ENCODE measurements at regions not wholly inside any gene's neighbourhood (a gene's known extent, or its start where the extent isn't known, plus 50 kb on each side); places are given as distances from the start of the nearest gene placed in this dataset.

DNA sequence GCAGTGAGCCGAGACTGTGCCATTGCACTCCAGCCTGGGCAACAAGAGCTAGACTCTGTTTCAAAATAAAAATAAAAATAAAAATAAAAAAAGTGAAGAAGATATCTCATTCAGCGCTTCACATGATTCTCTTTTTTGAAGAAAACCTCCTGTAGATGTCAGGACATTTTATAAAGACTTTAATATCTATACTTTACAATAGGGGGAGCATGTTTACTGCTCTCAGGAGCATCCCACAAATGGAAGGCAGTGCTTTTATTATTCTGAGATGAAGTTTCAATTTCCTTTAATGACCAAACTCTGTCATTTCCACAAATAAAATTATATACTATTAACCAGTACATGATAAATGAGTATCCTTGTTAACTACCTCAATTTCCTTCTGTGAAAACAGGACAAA, 118.7 kb upstream of the MYOCD start (continued):
- TF ChIP-seq, protein P1, sequence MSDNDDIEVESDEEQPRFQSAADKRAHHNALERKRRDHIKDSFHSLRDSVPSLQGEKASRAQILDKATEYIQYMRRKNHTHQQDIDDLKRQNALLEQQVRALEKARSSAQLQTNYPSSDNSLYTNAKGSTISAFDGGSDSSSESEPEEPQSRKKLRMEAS (CRISPR knock-in tag; IDR thresholded peaks at IDR 0.05): no peak
- no peak for TF ChIP-seq JAZF1 (CRISPR knock-in tag; IDR thresholded peaks at IDR 0.05)

DNA sequence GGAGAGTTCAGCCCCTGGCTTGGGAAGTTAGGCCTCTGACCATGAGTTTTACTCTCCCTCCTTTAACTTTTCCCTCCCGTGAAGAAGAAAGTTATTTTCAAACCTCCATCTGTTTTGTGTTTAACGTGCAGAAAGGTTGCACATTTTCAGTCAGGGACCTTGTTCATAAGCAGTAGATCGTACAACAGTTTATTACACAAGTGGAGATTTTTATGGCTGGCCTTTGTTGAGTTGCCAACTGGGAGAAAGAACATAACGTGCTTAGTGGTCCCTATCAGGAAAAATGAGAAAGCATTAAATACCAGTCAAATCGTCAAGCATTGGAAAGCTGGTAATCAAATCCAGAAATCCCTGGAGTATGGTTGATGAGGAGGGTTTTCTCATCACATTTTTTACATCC, 117.9 kb upstream of the MYOCD start:
- Mint-ChIP-seq H3K4me1 (no peaks in the 10 kb centered on the region; the same call in 1 of the 2 replicates), H3K27ac (no peak overlapping the region), H3K36me3 (no peaks in the 10 kb centered on the region), H3K4me3 (no peak overlapping the region), H3K9me3 (peaks cover 4% of the 10 kb centered on the region), H3K27me3 (ENCODE audit: low read depth) (no peaks in the 10 kb centered on the region; the same call in 1 of the 2 replicates)
- CTCF ChIA-PET: interaction anchor here (6.3 kb wide), 1 partner anchor 194 kb away, joined by 68 read pairs; no protein-coding TSS in a partner anchor
- TF ChIP-seq ZNF416 (CRISPR knock-in tag; IDR thresholded peaks at IDR 0.05) (no peak), HMGA2 (CRISPR knock-in tag; IDR thresholded peaks at IDR 0.05) (no peak), IRF2 (CRISPR knock-in tag; IDR thresholded peaks at IDR 0.05; ENCODE audit: borderline replicate concordance, low read depth) (no peak)
- POLR2A ChIA-PET: no interaction called here
- DNase-seq (ENCODE audit: low spot score) (no peak), ATAC-seq (no peak)

DNA sequence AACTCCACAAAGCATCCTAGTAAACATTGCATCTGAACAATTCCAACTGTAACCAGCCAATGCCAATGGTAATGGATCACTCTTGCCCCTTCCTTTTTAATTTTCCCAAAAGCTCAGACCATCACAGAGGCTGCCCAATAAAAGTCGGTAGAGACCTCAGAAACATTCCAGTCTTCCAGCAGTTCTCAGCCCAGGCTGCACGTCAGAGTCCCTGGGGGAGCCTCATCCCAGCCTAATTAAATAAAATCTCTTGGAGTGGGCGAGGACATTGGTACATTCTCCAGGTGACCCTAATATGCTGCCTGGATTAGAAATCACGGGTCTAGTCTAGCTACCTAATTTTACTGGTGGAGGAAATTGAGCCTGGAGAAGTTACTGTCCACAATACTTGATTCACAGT, 117.1 kb upstream of the MYOCD start:
- H3K4me3 Mint-ChIP-seq: no peak overlapping the region
- CTCF ChIA-PET: interaction anchor here (1.4 to 6.3 kb wide), 2 partner anchors 117 to 193 kb away, joined by 4 to 68 read pairs; partner anchors contain the start of gene MYOCD

DNA sequence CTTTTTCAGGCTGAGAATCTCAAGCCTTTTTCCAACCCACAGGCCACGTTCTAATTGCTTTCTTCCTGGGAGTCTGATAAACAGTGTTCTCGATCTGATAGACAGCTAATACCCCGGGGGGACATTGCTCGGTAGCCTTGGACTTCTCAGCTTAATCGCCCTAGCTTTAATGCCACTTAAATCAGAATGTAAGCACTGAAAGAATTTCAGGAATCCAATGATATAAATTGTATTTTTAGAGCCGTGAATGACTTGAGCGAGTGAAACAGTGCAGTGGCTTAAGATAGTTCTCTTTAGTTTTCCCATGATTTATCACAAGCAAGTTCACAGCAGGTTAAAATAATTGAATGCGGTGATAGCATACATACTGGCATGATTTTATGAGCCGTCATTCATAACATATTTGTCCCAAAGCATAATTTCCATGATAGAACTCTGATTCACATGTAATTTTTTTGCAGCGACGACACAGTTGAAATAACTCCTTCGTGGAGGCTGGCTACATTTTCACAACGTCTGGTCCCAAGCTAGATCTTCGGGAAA, 116.1 kb upstream of the MYOCD start:
- TF ChIP-seq, protein P2, sequence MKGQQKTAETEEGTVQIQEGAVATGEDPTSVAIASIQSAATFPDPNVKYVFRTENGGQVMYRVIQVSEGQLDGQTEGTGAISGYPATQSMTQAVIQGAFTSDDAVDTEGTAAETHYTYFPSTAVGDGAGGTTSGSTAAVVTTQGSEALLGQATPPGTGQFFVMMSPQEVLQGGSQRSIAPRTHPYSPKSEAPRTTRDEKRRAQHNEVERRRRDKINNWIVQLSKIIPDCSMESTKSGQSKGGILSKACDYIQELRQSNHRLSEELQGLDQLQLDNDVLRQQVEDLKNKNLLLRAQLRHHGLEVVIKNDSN (CRISPR knock-in tag; IDR thresholded peaks at IDR 0.05): no peak
- TF ChIP-seq NR3C1 (CRISPR knock-in tag; conservative IDR thresholded peaks at IDR 0.05; ENCODE audit: low read depth): no peak
- no peak for TF ChIP-seq ZNF263 (CRISPR knock-in tag; IDR thresholded peaks at IDR 0.05; ENCODE audit: low read depth)
- no peak for TF ChIP-seq CREB1 (CRISPR knock-in tag; IDR thresholded peaks at IDR 0.05)
- TF ChIP-seq, protein P3, sequence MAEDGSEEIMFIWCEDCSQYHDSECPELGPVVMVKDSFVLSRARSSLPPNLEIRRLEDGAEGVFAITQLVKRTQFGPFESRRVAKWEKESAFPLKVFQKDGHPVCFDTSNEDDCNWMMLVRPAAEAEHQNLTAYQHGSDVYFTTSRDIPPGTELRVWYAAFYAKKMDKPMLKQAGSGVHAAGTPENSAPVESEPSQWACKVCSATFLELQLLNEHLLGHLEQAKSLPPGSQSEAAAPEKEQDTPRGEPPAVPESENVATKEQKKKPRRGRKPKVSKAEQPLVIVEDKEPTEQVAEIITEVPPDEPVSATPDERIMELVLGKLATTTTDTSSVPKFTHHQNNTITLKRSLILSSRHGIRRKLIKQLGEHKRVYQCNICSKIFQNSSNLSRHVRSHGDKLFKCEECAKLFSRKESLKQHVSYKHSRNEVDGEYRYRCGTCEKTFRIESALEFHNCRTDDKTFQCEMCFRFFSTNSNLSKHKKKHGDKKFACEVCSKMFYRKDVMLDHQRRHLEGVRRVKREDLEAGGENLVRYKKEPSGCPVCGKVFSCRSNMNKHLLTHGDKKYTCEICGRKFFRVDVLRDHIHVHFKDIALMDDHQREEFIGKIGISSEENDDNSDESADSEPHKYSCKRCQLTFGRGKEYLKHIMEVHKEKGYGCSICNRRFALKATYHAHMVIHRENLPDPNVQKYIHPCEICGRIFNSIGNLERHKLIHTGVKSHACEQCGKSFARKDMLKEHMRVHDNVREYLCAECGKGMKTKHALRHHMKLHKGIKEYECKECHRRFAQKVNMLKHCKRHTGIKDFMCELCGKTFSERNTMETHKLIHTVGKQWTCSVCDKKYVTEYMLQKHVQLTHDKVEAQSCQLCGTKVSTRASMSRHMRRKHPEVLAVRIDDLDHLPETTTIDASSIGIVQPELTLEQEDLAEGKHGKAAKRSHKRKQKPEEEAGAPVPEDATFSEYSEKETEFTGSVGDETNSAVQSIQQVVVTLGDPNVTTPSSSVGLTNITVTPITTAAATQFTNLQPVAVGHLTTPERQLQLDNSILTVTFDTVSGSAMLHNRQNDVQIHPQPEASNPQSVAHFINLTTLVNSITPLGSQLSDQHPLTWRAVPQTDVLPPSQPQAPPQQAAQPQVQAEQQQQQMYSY (CRISPR knock-in tag; IDR thresholded peaks at IDR 0.05): no peak
- TF ChIP-seq CBFB (CRISPR knock-in tag; IDR thresholded peaks at IDR 0.05; ENCODE audit: low read depth): no peak
- TF ChIP-seq, protein P4, sequence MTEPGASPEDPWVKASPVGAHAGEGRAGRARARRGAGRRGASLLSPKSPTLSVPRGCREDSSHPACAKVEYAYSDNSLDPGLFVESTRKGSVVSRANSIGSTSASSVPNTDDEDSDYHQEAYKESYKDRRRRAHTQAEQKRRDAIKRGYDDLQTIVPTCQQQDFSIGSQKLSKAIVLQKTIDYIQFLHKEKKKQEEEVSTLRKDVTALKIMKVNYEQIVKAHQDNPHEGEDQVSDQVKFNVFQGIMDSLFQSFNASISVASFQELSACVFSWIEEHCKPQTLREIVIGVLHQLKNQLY (CRISPR knock-in tag; IDR thresholded peaks at IDR 0.05): no peak
- TF ChIP-seq, protein P5, sequence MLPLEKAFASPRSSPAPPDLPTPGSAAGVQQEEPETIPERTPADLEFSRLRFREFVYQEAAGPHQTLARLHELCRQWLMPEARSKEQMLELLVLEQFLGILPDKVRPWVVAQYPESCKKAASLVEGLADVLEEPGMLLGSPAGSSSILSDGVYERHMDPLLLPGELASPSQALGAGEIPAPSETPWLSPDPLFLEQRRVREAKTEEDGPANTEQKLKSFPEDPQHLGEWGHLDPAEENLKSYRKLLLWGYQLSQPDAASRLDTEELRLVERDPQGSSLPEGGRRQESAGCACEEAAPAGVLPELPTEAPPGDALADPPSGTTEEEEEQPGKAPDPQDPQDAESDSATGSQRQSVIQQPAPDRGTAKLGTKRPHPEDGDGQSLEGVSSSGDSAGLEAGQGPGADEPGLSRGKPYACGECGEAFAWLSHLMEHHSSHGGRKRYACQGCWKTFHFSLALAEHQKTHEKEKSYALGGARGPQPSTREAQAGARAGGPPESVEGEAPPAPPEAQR (CRISPR knock-in tag; IDR thresholded peaks at IDR 0.05): no peak
- no peak for TF ChIP-seq SP1 (CRISPR knock-in tag; conservative IDR thresholded peaks at IDR 0.05)
- no peak for TF ChIP-seq ZNF219 (CRISPR knock-in tag; IDR thresholded peaks at IDR 0.05; ENCODE audit: borderline replicate concordance)
- TF ChIP-seq TEAD1 (CRISPR knock-in tag; IDR thresholded peaks at IDR 0.05): no peak
- TF ChIP-seq, protein P6, sequence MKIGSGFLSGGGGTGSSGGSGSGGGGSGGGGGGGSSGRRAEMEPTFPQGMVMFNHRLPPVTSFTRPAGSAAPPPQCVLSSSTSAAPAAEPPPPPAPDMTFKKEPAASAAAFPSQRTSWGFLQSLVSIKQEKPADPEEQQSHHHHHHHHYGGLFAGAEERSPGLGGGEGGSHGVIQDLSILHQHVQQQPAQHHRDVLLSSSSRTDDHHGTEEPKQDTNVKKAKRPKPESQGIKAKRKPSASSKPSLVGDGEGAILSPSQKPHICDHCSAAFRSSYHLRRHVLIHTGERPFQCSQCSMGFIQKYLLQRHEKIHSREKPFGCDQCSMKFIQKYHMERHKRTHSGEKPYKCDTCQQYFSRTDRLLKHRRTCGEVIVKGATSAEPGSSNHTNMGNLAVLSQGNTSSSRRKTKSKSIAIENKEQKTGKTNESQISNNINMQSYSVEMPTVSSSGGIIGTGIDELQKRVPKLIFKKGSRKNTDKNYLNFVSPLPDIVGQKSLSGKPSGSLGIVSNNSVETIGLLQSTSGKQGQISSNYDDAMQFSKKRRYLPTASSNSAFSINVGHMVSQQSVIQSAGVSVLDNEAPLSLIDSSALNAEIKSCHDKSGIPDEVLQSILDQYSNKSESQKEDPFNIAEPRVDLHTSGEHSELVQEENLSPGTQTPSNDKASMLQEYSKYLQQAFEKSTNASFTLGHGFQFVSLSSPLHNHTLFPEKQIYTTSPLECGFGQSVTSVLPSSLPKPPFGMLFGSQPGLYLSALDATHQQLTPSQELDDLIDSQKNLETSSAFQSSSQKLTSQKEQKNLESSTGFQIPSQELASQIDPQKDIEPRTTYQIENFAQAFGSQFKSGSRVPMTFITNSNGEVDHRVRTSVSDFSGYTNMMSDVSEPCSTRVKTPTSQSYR (CRISPR knock-in tag; IDR thresholded peaks at IDR 0.05): no peak
- DNase-seq (ENCODE audit: low spot score) (no peak), ATAC-seq (no peak)
- Mint-ChIP-seq H3K9me3 (no peaks in the 10 kb centered on the region), H3K27ac (no peak overlapping the region), H3K27me3 (ENCODE audit: low read depth) (no peaks in the 10 kb centered on the region; the same call in 1 of the 2 replicates), H3K4me1 (no peaks in the 10 kb centered on the region; the same call in 1 of the 2 replicates), H3K4me3 (no peak overlapping the region), H3K36me3 (no peaks in the 10 kb centered on the region)
- POLR2A ChIA-PET: no interaction called here
- CTCF ChIA-PET: interaction anchor here (1.4 to 6.3 kb wide), 2 partner anchors 116 to 192 kb away, joined by 4 to 68 read pairs; partner anchors contain the start of gene MYOCD

More for the DNA sequence above, 117.1 kb upstream of the MYOCD start:
- no peak for ATAC-seq
- POLR2A ChIA-PET: no interaction called here
- no peaks in the 10 kb centered on the region; the same call in 1 of the 2 replicates for H3K4me1 Mint-ChIP-seq
- H3K27me3 Mint-ChIP-seq (ENCODE audit: low read depth): no peaks in the 10 kb centered on the region; the same call in 1 of the 2 replicates
- no peak overlapping the region for H3K27ac Mint-ChIP-seq
- TF ChIP-seq FOXK1 (CRISPR knock-in tag; IDR thresholded peaks at IDR 0.05): no peak
- TF ChIP-seq ESRRA (CRISPR knock-in tag; IDR thresholded peaks at IDR 0.05; ENCODE audit: borderline replicate concordance): no peak
- TF ChIP-seq NR1H2 (CRISPR knock-in tag; IDR thresholded peaks at IDR 0.05): no peak
- TF ChIP-seq, protein P2 (CRISPR knock-in tag; IDR thresholded peaks at IDR 0.05): no peak
- no peak for TF ChIP-seq ZNF416 (CRISPR knock-in tag; IDR thresholded peaks at IDR 0.05)
- no peak for TF ChIP-seq KAT7 (CRISPR knock-in tag; IDR thresholded peaks at IDR 0.05; ENCODE audit: borderline replicate concordance)
- no peak for TF ChIP-seq SMAD3 (CRISPR knock-in tag; IDR thresholded peaks at IDR 0.05; ENCODE audit: borderline replicate concordance)
- TF ChIP-seq ZNF232 (CRISPR knock-in tag; IDR thresholded peaks at IDR 0.05): no peak
- TF ChIP-seq ELF4 (CRISPR knock-in tag; IDR thresholded peaks at IDR 0.05; ENCODE audit: low read depth): no peak
- no peak for DNase-seq (ENCODE audit: low spot score)
- H3K36me3 Mint-ChIP-seq: no peaks in the 10 kb centered on the region
- H3K9me3 Mint-ChIP-seq: peaks cover 4% of the 10 kb centered on the region

All from WTC11 (cell line).